Activated CD4-positive, CD25-positive, alpha-beta regulatory T cell treated with anti-CD3 and anti-CD28 coated beads, Interleukin-2, amount 50 U/mL, for 24 hours (primary cell): ENCODE measurements at regions not wholly inside any gene's neighbourhood (a gene's known extent, or its start where the extent isn't known, plus 50 kb on each side); places are given as distances from the start of the nearest gene placed in this dataset.

Experiments used
- ATAC-seq, 2 donors: fragments of 150-1000 bp; cut with Tn5 transposase; one replicate each; pipeline ENCODE4 v1.10.0; 2021; ENCODE audit warnings: mild to moderate bottlenecking in 1 of 2, moderate library complexity in 1 of 2

- ATAC-seq = no peak
These were observed 374.1 kb downstream of the ELAVL2 start for GRCh38 chr9:23451802-23452418.

GRCh38 chr9:23464275-23464674 lies 361.8 kb downstream of the ELAVL2 start:
- no peak for ATAC-seq

GRCh38 chr9:23467276-23467675 lies 358.8 kb downstream of the ELAVL2 start:
- ATAC-seq = no peak

GRCh38 chr9:23477908-23478307 lies 348.1 kb downstream of the ELAVL2 start:
- no peak for ATAC-seq

- ATAC-seq = no peak
These were observed 342.5 kb downstream of the ELAVL2 start for GRCh38 chr9:23483566-23483965.

- no peak for ATAC-seq
These were observed 333.7 kb downstream of the ELAVL2 start for GRCh38 chr9:23492126-23493002.

GRCh38 chr9:23493219-23493618 lies 332.8 kb downstream of the ELAVL2 start:
- ATAC-seq = no peak

- no peak for ATAC-seq
These were observed 329.4 kb downstream of the ELAVL2 start for GRCh38 chr9:23496489-23497136.

GRCh38 chr9:23497137-23497504 lies 328.9 kb downstream of the ELAVL2 start:
- ATAC-seq = no peak

GRCh38 chr9:23502004-23502403 lies 324.0 kb downstream of the ELAVL2 start:
- ATAC-seq = no peak

- no peak for ATAC-seq
These were observed 303.1 kb downstream of the ELAVL2 start for GRCh38 chr9:23522952-23523351.

GRCh38 chr9:23524607-23525155 lies 301.4 kb downstream of the ELAVL2 start:
- no peak for ATAC-seq

- ATAC-seq = no peak
These were observed 299.2 kb downstream of the ELAVL2 start for GRCh38 chr9:23526806-23527205.

GRCh38 chr9:23532282-23532681 lies 293.8 kb downstream of the ELAVL2 start:
- ATAC-seq = no peak

- ATAC-seq = no peak
These were observed 288.6 kb downstream of the ELAVL2 start for GRCh38 chr9:23537192-23538066.

- ATAC-seq = no peak
These were observed 288.0 kb downstream of the ELAVL2 start for GRCh38 chr9:23538067-23538402.

- ATAC-seq = no peak
These were observed 287.5 kb downstream of the ELAVL2 start for GRCh38 chr9:23538461-23539003.

- no peak for ATAC-seq
These were observed 286.7 kb downstream of the ELAVL2 start for GRCh38 chr9:23539311-23539710.

GRCh38 chr9:23541976-23542375 lies 284.1 kb downstream of the ELAVL2 start:
- ATAC-seq = no peak

GRCh38 chr9:23542438-23542837 lies 283.6 kb downstream of the ELAVL2 start:
- ATAC-seq = no peak

GRCh38 chr9:23542927-23543326 lies 283.1 kb downstream of the ELAVL2 start:
- no peak for ATAC-seq

- ATAC-seq = no peak
These were observed 282.6 kb downstream of the ELAVL2 start for GRCh38 chr9:23543419-23543818.
